RWPE2 (cell line): ENCODE measurements at regions not wholly inside any gene's neighbourhood (a gene's known extent, or its start where the extent isn't known, plus 50 kb on each side); places are given as distances from the start of the nearest gene placed in this dataset.

Source experiments
- ATAC-seq: fragments of 200-7000 bp; cut with Tn5 transposase; 3 replicates; pipeline ENCODE4 v1.9.1; 2021; ENCODE audit warnings: low read depth
- DNase-seq: peaks from one replicate; pipeline ENCODE4 v3.0.0-alpha.2; 2020; ENCODE audit warnings: low spot score
- H3K27ac ChIP-seq: fragments of 450-650 bp; 2 replicates; pipeline ENCODE4 v1.5.1; 2017; ENCODE audit warnings: mild to moderate bottlenecking; ENCODE audit not compliant: poor library complexity, severe bottlenecking
- H3K27me3 ChIP-seq: fragments of 250-450 bp; sonication (Bioruptor Pico); 2 replicates; pipeline ENCODE4 v1.5.1; 2021; ENCODE audit warnings: mild to moderate bottlenecking, moderate library complexity; ENCODE audit not compliant: insufficient read depth, poor library complexity, severe bottlenecking
- H3K36me3 ChIP-seq: fragments of 250-450 bp; sonication (Bioruptor Pico); 2 replicates; pipeline ENCODE4 v1.5.1; 2020; ENCODE audit warnings: low read depth, mild to moderate bottlenecking, moderate library complexity
- H3K4me1 ChIP-seq: fragments of 250-450 bp; sonication (Bioruptor Pico); 2 replicates; pipeline ENCODE4 v1.5.1; 2021; ENCODE audit warnings: mild to moderate bottlenecking, moderate library complexity; ENCODE audit not compliant: insufficient read depth, poor library complexity, severe bottlenecking
- H3K4me3 ChIP-seq: fragments of 250-450 bp; sonication (Bioruptor Pico); 2 replicates; pipeline ENCODE4 v1.5.1; 2021; ENCODE audit warnings: mild to moderate bottlenecking, moderate library complexity; ENCODE audit not compliant: severe bottlenecking
- H3K9me3 ChIP-seq: fragments of 250-450 bp; sonication (Bioruptor Pico); 2 replicates; pipeline ENCODE4 v1.5.1; 2021; ENCODE audit warnings: mild to moderate bottlenecking, moderate library complexity; ENCODE audit not compliant: severe bottlenecking
- CTCF ChIP-seq: fragments of 450-650 bp; IDR thresholded peaks from one replicate; pipeline ENCODE4 v1.5.1; 2017; ENCODE audit warnings: mild to moderate bottlenecking, moderate library complexity; ENCODE audit not compliant: poor library complexity, severe bottlenecking

GRCh38 chr11:111011275-111011594 is 234.3 kb upstream of the POU2AF2 start:
- DNase-seq, result no peak
- Histone ChIP-seq H3K27me3 (no peaks in the 10 kb centered on the region), H3K4me1 (no peaks in the 10 kb centered on the region), H3K9me3 (no peaks in the 10 kb centered on the region), H3K36me3 (no peaks in the 10 kb centered on the region), H3K27ac (no peak overlapping the region), H3K4me3 (no peak overlapping the region)
- TF ChIP-seq CTCF, result no peak
- ATAC-seq, result no peak

DNA sequence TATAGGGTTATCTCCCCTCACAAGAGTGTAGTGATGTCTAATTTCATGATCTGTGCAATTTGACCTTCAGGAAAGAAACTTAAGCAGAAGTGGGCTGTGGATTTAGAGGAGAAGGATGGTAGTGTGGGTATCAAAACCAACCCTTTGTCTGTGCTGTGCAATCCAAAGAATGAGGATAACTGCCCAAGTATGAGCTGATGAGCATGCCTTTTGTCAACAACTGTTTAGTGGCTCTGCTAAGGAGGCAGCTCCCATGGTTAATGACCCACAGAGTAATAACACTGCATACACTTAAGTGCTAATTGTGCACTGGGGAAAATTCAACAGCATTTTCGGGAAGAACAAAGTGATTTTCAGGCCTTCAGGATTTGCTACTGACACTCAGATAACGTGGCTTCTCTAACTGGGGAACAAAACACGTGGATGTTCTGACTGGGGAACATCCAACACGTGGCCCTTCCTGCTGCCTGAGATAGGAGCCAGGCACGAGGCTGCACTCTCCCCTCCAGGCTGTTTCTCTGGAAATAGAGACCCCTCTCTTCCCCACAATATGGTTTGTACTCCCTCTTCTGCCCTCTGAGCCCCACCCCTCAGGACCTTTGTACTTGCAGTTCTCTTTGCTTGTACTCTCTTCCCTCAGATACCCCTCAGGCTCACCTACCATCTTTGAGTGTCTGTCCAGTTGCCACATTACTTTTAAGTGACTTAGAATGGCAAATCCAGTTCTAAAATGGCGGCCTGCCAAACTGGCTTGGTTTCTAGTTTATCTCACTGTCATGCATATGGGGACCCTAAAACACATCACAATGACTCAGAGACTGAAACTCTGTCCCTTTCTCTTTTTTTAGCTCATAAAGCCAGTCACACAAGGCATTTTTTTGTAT is 234.9 kb upstream of the POU2AF2 start:
- no peaks in the 10 kb centered on the region for H3K9me3 ChIP-seq
- no peaks in the 10 kb centered on the region for H3K27me3 ChIP-seq
- no peaks in the 10 kb centered on the region for H3K36me3 ChIP-seq
- no peaks in the 10 kb centered on the region for H3K4me1 ChIP-seq
- no peak overlapping the region for H3K4me3 ChIP-seq
- DNase-seq (no peak), ATAC-seq (no peak)
- no peak for TF ChIP-seq CTCF
- no peak overlapping the region for H3K27ac ChIP-seq

- no peaks in the 10 kb centered on the region for H3K9me3 ChIP-seq
- ATAC-seq, result no peak
Measured at GRCh38 chr11:111006227-111006626, 239.3 kb upstream of the POU2AF2 start.

DNA sequence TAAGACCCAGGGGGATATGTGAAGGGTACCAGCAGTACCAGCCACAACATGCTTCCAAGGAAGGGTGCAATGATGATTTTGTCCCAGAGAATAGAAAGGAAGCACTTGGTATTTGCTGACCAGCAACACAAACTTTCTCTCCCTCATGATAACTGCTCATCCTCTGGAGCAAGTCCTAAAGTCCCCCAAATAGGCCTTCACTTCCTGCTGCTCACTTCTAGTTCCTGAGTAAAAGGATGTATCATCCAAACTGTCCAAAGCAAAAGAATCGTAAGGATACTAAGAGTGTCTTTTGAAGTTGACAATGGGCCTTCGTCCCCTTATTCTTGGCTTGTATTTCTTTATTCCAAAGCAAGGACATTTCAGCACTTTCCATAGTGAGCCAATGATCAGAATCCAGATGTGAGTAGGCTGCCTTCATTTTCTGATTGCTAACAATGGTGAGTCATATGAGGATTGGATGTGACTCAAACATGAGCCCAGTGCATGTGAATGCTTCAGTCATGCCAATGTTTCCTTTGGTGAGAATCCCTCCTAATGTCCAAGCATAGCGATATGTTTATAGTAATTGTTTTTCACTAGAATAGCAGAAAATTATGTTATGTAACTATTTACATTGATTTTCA is 243.4 kb upstream of the POU2AF2 start:
- H3K4me3 ChIP-seq, result no peak overlapping the region
- ATAC-seq, result peak; percentile 80; the same call in 2 of the 3 replicates
- no peaks in the 10 kb centered on the region for H3K36me3 ChIP-seq
- H3K27ac ChIP-seq, result no peak overlapping the region
- H3K4me1 ChIP-seq, result no peaks in the 10 kb centered on the region
- no peaks in the 10 kb centered on the region for H3K27me3 ChIP-seq
- H3K9me3 ChIP-seq, result no peaks in the 10 kb centered on the region
- DNase-seq, result no peak
- no peak for TF ChIP-seq CTCF

More at GRCh38 chr11:111006227-111006626, 239.3 kb upstream of the POU2AF2 start:
- Histone ChIP-seq H3K4me3 (no peak overlapping the region), H3K36me3 (no peaks in the 10 kb centered on the region), H3K27me3 (no peaks in the 10 kb centered on the region), H3K27ac (no peak overlapping the region), H3K4me1 (no peaks in the 10 kb centered on the region)
- no peak for DNase-seq
- no peak for TF ChIP-seq CTCF

GRCh38 chr11:111001081-111001430 is 244.5 kb upstream of the POU2AF2 start:
- Histone ChIP-seq H3K4me3 (no peak overlapping the region), H3K9me3 (no peaks in the 10 kb centered on the region), H3K4me1 (no peaks in the 10 kb centered on the region), H3K27ac (no peak overlapping the region), H3K36me3 (no peaks in the 10 kb centered on the region), H3K27me3 (no peaks in the 10 kb centered on the region)
- TF ChIP-seq CTCF, result no peak
- ATAC-seq (no peak), DNase-seq (no peak)
